ENCODE measurements at regions not wholly inside any gene's neighbourhood (a gene's known extent, or its start where the extent isn't known, plus 50 kb on each side); places are given as distances from the start of the nearest gene placed in this dataset.
"Not testable (repeated sequence)": the region's sequence is repeated elsewhere in the genome, so short reads cannot be mapped to it uniquely, and the experiment has no call there.

GRCh38 chr21:33993286-33994231 is 78.0 kb upstream of the ATP5PO start:
- DNase-seq: peak; percentile 34

DNA sequence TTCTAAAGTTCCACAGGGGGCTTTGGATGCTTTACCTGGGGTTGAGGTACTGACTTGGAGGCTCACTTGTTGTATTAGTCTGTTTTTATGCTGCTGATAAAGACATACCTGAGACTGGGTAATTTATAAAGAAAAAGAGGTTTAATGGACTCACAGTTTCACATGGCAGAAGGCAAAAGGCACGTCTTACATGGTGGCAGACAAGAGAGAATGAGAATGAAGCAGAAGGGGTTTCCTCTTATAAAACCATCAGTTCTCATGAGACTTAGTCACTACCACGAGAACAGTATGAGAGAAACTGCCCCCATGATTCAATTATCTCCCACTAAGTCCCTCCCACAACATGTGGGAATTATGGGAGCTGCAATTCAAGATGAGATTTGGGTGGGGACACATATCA is 76.8 kb upstream of the ATP5PO start:
- not testable (repeated sequence) for DNase-seq

GRCh38 chr21:33991133-33991532 is 75.5 kb upstream of the ATP5PO start:
- no peak for DNase-seq

DNA sequence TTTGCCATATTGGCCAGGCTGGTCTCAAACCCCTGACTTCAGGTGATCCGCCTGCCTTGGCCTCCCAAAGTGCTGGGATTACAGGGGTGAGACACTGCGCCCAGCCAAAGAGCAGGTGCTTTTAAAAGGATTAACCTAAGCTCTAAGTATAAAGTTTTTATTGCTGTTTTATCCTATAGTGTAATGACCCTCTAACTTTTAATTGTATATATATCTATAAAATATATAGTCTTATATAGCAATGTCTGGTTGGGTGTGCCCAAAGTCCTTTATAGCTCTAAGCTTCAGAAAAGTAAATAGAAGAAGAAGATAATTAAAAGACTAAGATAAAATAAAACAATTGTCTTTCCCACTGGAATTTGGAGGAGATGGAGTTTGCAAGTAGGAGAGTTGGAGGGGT is 73.8 kb upstream of the ATP5PO start:
- DNase-seq: no peak

DNA sequence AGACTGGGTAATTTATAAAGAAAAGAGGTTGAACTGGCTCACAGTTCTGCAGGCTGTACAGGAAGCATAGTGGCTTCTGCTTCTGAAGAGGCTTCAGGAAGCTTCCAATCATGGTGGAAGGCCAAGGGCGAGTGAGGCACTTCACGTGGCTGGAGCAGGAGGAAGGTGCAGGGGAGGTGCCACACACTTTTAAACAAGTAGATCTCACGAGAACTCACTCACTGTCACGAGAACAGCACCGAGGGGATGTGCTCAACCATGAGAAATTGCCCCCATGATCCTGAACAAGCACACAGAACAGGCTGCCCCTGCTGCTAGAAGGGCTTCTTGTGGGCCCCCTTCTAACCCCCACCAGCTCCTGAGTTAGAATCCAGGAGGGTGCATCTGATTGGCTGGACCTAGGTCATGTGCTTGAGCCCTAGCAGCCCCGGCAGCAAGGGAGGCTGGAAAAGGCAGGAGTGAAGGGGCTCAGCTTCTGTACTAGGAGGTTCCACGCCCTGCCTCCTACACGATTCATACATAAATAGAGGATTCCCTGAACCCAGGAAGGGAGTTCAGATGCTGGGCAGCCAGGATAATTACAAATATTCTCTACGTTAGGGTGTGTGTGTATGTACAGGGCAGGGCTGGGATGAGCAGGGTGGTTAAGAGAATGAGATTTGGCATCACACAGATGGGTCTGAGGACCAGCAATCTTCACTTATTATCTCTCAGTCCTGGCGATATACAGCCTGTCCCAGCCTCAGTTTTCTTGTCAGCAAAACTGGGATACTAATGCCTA is 72.8 kb upstream of the ATP5PO start:
- DNase-seq: no peak

- DNase-seq: no peak
Observed at GRCh38 chr21:33987461-33987860, 71.9 kb upstream of the ATP5PO start.

GRCh38 chr21:33985117-33986050 is 69.8 kb upstream of the ATP5PO start:
- no peak for DNase-seq

GRCh38 chr21:33984021-33984481 is 68.4 kb upstream of the ATP5PO start:
- DNase-seq: no peak

DNA sequence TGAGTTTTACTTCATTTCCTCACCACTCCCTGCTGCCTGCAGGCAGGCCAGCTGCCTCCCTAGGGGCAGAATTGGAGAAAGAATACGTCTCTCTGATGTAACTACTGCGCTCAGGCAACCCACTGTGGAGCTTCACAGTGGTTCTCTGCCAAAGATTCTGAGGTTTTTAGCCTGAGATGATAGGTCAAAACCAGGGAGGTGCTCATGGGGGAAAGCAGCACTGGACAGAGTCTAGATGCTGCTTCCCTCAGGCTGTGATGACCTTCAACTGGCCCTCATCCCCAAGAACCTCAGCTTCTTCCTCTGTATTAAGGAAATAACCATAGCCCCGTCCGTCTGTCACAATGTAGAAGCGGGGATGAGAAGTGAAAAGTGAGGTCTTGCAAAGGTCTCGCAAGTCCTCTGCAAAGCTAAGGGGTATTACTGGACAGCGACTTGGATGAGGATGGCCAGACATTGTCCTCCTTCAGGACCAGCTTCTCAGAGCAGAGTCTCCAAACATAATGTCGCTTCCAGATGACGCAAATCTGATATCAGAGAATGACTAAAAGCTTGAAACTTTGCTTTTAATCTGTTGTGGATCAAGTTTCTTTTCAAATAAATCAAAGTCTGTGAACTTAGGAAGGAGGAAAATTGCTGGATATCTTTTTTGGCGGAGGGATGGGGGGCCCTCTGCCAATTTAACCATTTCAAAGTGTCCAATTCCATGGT is 65.9 kb upstream of the ATP5PO start:
- no peak for DNase-seq

DNA sequence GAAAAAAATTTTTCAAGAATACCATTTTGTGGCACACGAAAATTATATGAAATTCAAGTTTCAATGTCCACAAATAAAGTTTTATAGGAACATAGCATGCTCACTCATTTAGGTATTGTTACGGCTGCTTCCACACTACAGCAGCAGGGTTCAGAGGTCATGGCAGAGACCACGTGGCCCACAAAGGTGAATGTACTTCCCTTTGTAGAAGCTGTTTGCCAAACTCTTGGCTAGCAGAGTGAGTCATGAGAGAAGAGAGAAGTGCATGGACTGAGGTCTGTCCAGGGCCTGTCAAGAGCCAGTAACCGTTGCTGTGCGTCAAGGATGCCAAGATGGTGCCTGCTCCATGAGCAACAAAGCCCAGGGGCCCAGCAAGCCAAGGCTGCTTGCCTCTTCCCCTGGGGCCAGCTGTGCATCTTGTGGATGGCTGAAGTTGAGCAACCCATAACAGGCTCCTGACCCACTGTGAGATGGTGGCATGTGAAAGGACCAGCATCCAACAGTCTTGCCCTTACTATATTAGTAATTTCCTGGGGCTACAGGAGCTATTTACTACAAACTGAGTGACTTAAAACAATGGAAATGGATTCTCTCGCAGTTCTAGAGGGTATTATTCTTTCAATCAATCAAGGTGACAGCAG is 64.8 kb upstream of the ATP5PO start:
- peak; percentile 30 for DNase-seq

GRCh38 chr21:33978585-33978984 is 63.0 kb upstream of the ATP5PO start:
- DNase-seq: no peak

- DNase-seq: no peak
Observed at GRCh38 chr21:33977721-33978369, 62.2 kb upstream of the ATP5PO start.

- no peak for DNase-seq
Observed at GRCh38 chr21:33977017-33977720, 61.6 kb upstream of the ATP5PO start.

DNA sequence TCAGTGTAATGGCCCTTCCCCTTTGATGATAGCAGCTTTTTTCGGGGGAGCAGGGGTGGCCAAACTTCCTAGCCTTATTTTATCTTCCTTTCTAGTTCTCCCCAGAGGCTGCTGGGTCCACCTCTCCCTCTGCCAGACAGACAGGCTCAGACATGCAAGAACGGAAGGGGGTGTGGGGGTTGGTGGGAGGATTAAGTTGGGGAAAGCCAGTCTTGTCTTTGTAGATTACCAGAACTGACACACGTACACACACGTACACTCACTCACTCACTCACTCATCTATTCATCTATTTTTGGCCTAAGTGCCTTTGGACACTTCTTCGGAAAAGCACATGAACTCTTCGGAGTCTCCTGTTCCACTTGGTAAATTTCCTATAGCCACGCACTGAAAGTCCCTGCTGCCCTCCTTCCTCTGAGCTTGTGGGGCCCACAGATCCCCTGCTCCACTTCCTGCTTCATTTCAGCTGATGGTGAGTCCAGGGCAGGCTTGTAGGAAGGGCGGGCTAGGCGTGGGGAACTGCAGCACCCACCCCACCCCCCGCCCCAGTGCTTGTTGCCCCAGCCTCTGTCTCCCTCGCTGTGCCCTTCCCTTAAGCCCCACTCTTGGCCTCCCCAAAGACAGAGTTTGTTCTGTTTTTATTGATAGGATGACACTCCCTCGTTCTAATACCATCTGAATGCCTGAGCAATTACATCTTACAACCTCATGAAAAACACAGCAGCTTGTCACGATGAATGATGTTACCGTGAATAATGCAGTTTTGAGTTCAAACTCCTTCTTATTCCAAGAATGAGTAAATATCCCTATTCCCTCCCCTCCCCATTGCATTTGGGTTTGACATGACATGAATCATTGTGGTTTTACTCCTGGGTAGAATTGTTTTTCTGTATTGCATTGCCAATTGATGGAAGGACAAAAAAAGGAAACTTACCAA is 60.7 kb upstream of the ATP5PO start:
- peak; percentile 49 for DNase-seq

DNA sequence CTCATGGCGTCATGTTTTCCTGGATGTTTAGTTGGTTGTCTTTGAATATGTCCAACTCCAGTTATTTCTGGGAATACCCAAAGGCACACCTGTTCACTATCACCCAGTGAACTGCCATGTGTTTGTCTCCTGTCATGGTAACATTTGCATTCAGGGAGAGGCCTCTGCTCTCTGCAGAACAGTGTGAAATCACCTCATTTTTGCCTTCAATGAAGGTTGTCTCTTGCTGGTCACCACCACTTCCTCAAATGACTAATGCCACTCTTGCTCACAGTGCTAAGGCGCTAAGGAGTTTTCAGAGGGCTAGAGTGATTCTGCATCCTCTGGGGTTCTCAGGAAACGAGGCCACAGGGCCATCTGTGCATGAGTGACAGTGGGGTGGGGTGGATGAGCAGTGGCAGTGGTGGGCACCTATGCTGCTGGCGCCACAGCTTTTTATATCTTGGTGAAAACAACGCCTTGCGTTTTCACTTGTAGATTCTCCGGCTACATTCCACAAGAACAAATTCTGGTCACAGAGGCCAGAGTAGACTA is 60.0 kb upstream of the ATP5PO start:
- peak; percentile 75 for DNase-seq

GRCh38 chr21:33974513-33975468 is 59.2 kb upstream of the ATP5PO start:
- DNase-seq: no peak

- no peak for DNase-seq
Observed at GRCh38 chr21:33973268-33973667, 57.7 kb upstream of the ATP5PO start.

- DNase-seq: no peak
Observed at GRCh38 chr21:33972539-33972938, 56.9 kb upstream of the ATP5PO start.

Data from CD4-positive, alpha-beta T cell treated with Interleukin-15 for 1 hour (primary cell).